ENCODE measurements at regions not wholly inside any gene's neighbourhood (a gene's known extent, or its start where the extent isn't known, plus 50 kb on each side); places are given as distances from the start of the nearest gene placed in this dataset.
"Not testable (repeated sequence)": the region's sequence is repeated elsewhere in the genome, so short reads cannot be mapped to it uniquely, and the experiment has no call there.

GRCh38 chr5:153212471-153212870 is 278.0 kb upstream of the GRIA1 start:
- no peaks in the 10 kb centered on the region for H3K4me1 Mint-ChIP-seq
- no peaks in the 10 kb centered on the region for H3K9me3 ChIP-seq (ENCODE audit: control insufficient read depth, low read length, poor library complexity, severe bottlenecking)
- ATAC-seq = no peak
- H3K27ac Mint-ChIP-seq = no peak overlapping the region
- DNase-seq = no peak
- H3K27me3 Mint-ChIP-seq = no peaks in the 10 kb centered on the region
- no peaks in the 10 kb centered on the region for H3K36me3 Mint-ChIP-seq (ENCODE audit: low read depth)
- no peak overlapping the region for H3K4me3 Mint-ChIP-seq

GRCh38 chr5:153222936-153223335 is 267.5 kb upstream of the GRIA1 start:
- Mint-ChIP-seq H3K36me3 (ENCODE audit: low read depth) (no peaks in the 10 kb centered on the region), H3K4me3 (no peak overlapping the region), H3K4me1 (no peaks in the 10 kb centered on the region), H3K27me3 (no peaks in the 10 kb centered on the region), H3K27ac (no peak overlapping the region)
- no peak for DNase-seq
- no peaks in the 10 kb centered on the region for H3K9me3 ChIP-seq (ENCODE audit: control insufficient read depth, low read length, poor library complexity, severe bottlenecking)
- no peak for ATAC-seq

GRCh38 chr5:153223376-153223775 is 267.1 kb upstream of the GRIA1 start:
- DNase-seq (no peak), ATAC-seq (no peak)
- no peaks in the 10 kb centered on the region for H3K9me3 ChIP-seq (ENCODE audit: control insufficient read depth, low read length, poor library complexity, severe bottlenecking)
- no peaks in the 10 kb centered on the region for H3K4me1 Mint-ChIP-seq
- H3K4me3 Mint-ChIP-seq = no peak overlapping the region
- H3K27me3 Mint-ChIP-seq = no peaks in the 10 kb centered on the region
- no peak overlapping the region for H3K27ac Mint-ChIP-seq
- H3K36me3 Mint-ChIP-seq (ENCODE audit: low read depth) = no peaks in the 10 kb centered on the region

GRCh38 chr5:153224651-153225050 is 265.8 kb upstream of the GRIA1 start:
- Mint-ChIP-seq H3K4me1 (no peaks in the 10 kb centered on the region), H3K4me3 (no peak overlapping the region), H3K36me3 (ENCODE audit: low read depth) (no peaks in the 10 kb centered on the region), H3K27ac (no peak overlapping the region), H3K27me3 (no peaks in the 10 kb centered on the region)
- no peak for DNase-seq
- H3K9me3 ChIP-seq (ENCODE audit: control insufficient read depth, low read length, poor library complexity, severe bottlenecking) = no peaks in the 10 kb centered on the region
- ATAC-seq = no peak

- Mint-ChIP-seq H3K36me3 (ENCODE audit: low read depth) (no peaks in the 10 kb centered on the region), H3K4me3 (no peak overlapping the region), H3K27me3 (no peaks in the 10 kb centered on the region), H3K4me1 (no peaks in the 10 kb centered on the region), H3K27ac (no peak overlapping the region)
- ATAC-seq = no peak
- no peaks in the 10 kb centered on the region for H3K9me3 ChIP-seq (ENCODE audit: control insufficient read depth, low read length, poor library complexity, severe bottlenecking)
- no peak for DNase-seq
These were observed 256.5 kb upstream of the GRIA1 start for GRCh38 chr5:153233933-153234332.

- H3K9me3 ChIP-seq (ENCODE audit: control insufficient read depth, low read length, poor library complexity, severe bottlenecking) = no peaks in the 10 kb centered on the region
- Mint-ChIP-seq H3K4me1 (no peaks in the 10 kb centered on the region), H3K4me3 (no peak overlapping the region), H3K36me3 (ENCODE audit: low read depth) (no peaks in the 10 kb centered on the region), H3K27ac (no peak overlapping the region), H3K27me3 (no peaks in the 10 kb centered on the region)
- ATAC-seq (no peak), DNase-seq (no peak)
These were observed 254.2 kb upstream of the GRIA1 start for GRCh38 chr5:153236319-153236718.

- Mint-ChIP-seq H3K27me3 (no peaks in the 10 kb centered on the region), H3K4me3 (no peak overlapping the region)
These were observed 252.7 kb upstream of the GRIA1 start for GRCh38 chr5:153237671-153238332.

GRCh38 chr5:153257381-153257780 is 233.1 kb upstream of the GRIA1 start:
- no peaks in the 10 kb centered on the region for H3K9me3 ChIP-seq (ENCODE audit: control insufficient read depth, low read length, poor library complexity, severe bottlenecking)
- ATAC-seq (no peak), DNase-seq (no peak)
- no peaks in the 10 kb centered on the region for H3K36me3 Mint-ChIP-seq (ENCODE audit: low read depth)
- H3K4me1 Mint-ChIP-seq = no peaks in the 10 kb centered on the region
- H3K27me3 Mint-ChIP-seq = no peaks in the 10 kb centered on the region
- H3K4me3 Mint-ChIP-seq = no peak overlapping the region
- H3K27ac Mint-ChIP-seq = no peak overlapping the region

More at GRCh38 chr5:153237671-153238332, 252.7 kb upstream of the GRIA1 start:
- no peak for ATAC-seq
- DNase-seq = no peak
- H3K36me3 Mint-ChIP-seq (ENCODE audit: low read depth) = no peaks in the 10 kb centered on the region
- no peaks in the 10 kb centered on the region for H3K4me1 Mint-ChIP-seq
- H3K27ac Mint-ChIP-seq = no peak overlapping the region
- no peaks in the 10 kb centered on the region for H3K9me3 ChIP-seq (ENCODE audit: control insufficient read depth, low read length, poor library complexity, severe bottlenecking)

- no peak for DNase-seq
- H3K36me3 Mint-ChIP-seq (ENCODE audit: low read depth) = no peaks in the 10 kb centered on the region
- no peaks in the 10 kb centered on the region for H3K9me3 ChIP-seq (ENCODE audit: control insufficient read depth, low read length, poor library complexity, severe bottlenecking)
- no peaks in the 10 kb centered on the region for H3K4me1 Mint-ChIP-seq
- ATAC-seq = no peak
- H3K4me3 Mint-ChIP-seq = no peak overlapping the region
- H3K27me3 Mint-ChIP-seq = no peaks in the 10 kb centered on the region
- H3K27ac Mint-ChIP-seq = no peak overlapping the region
These were observed 232.0 kb upstream of the GRIA1 start for GRCh38 chr5:153258469-153258868.

- no peaks in the 10 kb centered on the region for H3K9me3 ChIP-seq (ENCODE audit: control insufficient read depth, low read length, poor library complexity, severe bottlenecking)
- DNase-seq = no peak
- no peak for ATAC-seq
- no peaks in the 10 kb centered on the region for H3K27me3 Mint-ChIP-seq
- no peak overlapping the region for H3K27ac Mint-ChIP-seq
- no peaks in the 10 kb centered on the region for H3K4me1 Mint-ChIP-seq
- no peak overlapping the region for H3K4me3 Mint-ChIP-seq
- H3K36me3 Mint-ChIP-seq (ENCODE audit: low read depth) = peaks cover 2% of the 10 kb centered on the region
These were observed 223.0 kb upstream of the GRIA1 start for GRCh38 chr5:153267506-153267905.

- Mint-ChIP-seq H3K27me3 (no peaks in the 10 kb centered on the region), H3K4me1 (no peaks in the 10 kb centered on the region), H3K4me3 (no peak overlapping the region), H3K36me3 (ENCODE audit: low read depth) (peaks cover 2% of the 10 kb centered on the region), H3K27ac (no peak overlapping the region)
- ATAC-seq = no peak
- DNase-seq = no peak
- no peaks in the 10 kb centered on the region for H3K9me3 ChIP-seq (ENCODE audit: control insufficient read depth, low read length, poor library complexity, severe bottlenecking)
These were observed 214.8 kb upstream of the GRIA1 start for GRCh38 chr5:153275695-153276094.

- DNase-seq = no peak
- H3K4me3 Mint-ChIP-seq = no peak overlapping the region
- H3K27ac Mint-ChIP-seq = no peak overlapping the region
- ATAC-seq = no peak
- H3K36me3 Mint-ChIP-seq (ENCODE audit: low read depth) = peaks cover under 1% of the 10 kb centered on the region
- no peaks in the 10 kb centered on the region for H3K27me3 Mint-ChIP-seq
- no peaks in the 10 kb centered on the region for H3K4me1 Mint-ChIP-seq
- no peaks in the 10 kb centered on the region for H3K9me3 ChIP-seq (ENCODE audit: control insufficient read depth, low read length, poor library complexity, severe bottlenecking)
These were observed 214.3 kb upstream of the GRIA1 start for GRCh38 chr5:153276151-153276550.

- not testable (repeated sequence) for H3K4me1 Mint-ChIP-seq; H3K4me3 Mint-ChIP-seq; H3K36me3 Mint-ChIP-seq (ENCODE audit: low read depth)
These were observed 194.1 kb upstream of the GRIA1 start for GRCh38 chr5:153296251-153296844.

GRCh38 chr5:153299891-153300290 is 190.6 kb upstream of the GRIA1 start:
- H3K4me3 Mint-ChIP-seq = no peak overlapping the region
- no peaks in the 10 kb centered on the region for H3K4me1 Mint-ChIP-seq
- DNase-seq (no peak), ATAC-seq (no peak)
- no peaks in the 10 kb centered on the region for H3K27me3 Mint-ChIP-seq
- H3K27ac Mint-ChIP-seq = no peak overlapping the region
- H3K36me3 Mint-ChIP-seq (ENCODE audit: low read depth) = no peaks in the 10 kb centered on the region
- no peaks in the 10 kb centered on the region for H3K9me3 ChIP-seq (ENCODE audit: control insufficient read depth, low read length, poor library complexity, severe bottlenecking)

More at GRCh38 chr5:153296251-153296844, 194.1 kb upstream of the GRIA1 start:
- not testable (repeated sequence) for H3K27me3 Mint-ChIP-seq; DNase-seq; H3K27ac Mint-ChIP-seq; H3K9me3 ChIP-seq (ENCODE audit: control insufficient read depth, low read length, poor library complexity, severe bottlenecking); ATAC-seq

All from T-helper 17 cell (primary cell).